CD4-positive, alpha-beta T cell treated with Interleukin-6 for 4 hours (primary cell): ENCODE measurements at regions not wholly inside any gene's neighbourhood (a gene's known extent, or its start where the extent isn't known, plus 50 kb on each side); places are given as distances from the start of the nearest gene placed in this dataset.

Experiments
- DNase-seq: peaks from one replicate; pipeline ENCODE4 v3.0.0-alpha.2; 2020; ENCODE audit warnings: mixed read lengths

GRCh38 chr17:6941989-6942388 is 53.9 kb upstream of the ALOX12 start:
- no peak for DNase-seq

GRCh38 chr17:6943406-6943805 is 52.4 kb upstream of the ALOX12 start:
- no peak for DNase-seq
